CD4-positive, alpha-beta T cell (primary cell): ENCODE measurements at regions not wholly inside any gene's neighbourhood (a gene's known extent, or its start where the extent isn't known, plus 50 kb on each side); places are given as distances from the start of the nearest gene placed in this dataset.

ENCODE experiments used
- ATAC-seq: fragments of 200-7000 bp; cut with Tn5 transposase; one replicate; pipeline ENCODE4 v1.10.0; 2022; ENCODE audit warnings: mild to moderate bottlenecking; ENCODE audit not compliant: poor library complexity
- CTCF ChIA-PET: fragments of 350-600 bp; sonication (Branson Sonifier 250); formaldehyde crosslinking; loops from one replicate; lab custom pipeline; 2021; ENCODE audit warnings: antibody characterized with exemption, inconsistent platforms; lab: Charles Lee
- POLR2A ChIA-PET: fragments of 350-600 bp; sonication (Branson Sonifier 250); formaldehyde crosslinking; loops from one replicate; lab custom pipeline; 2021; ENCODE audit warnings: antibody characterized with exemption, inconsistent platforms; lab: Charles Lee
- DNase-seq, 14 experiments: peaks; one replicate each; pipeline ENCODE4 v3.0.0-alpha.2; 2013 to 2020; ENCODE audit warnings: mixed read lengths in 2 of 14
- H3K27ac ChIP-seq, 2 donors: one replicate each; pipeline versions ENCODE4 v1.5.1 to v1.7.0; 2013; ENCODE audit warnings: low read length in 2 of 2, low read depth in 1 of 2, mild to moderate bottlenecking in 1 of 2
- H3K27me3 ChIP-seq, 2 experiments: 1 replicate in 1 of 2; 2 replicates in 1 of 2; pipeline versions ENCODE4 v1.6.1 to v1.7.0; 2013; ENCODE audit warnings: low read length in 2 of 2, control low read depth in 1 of 2, mild to moderate bottlenecking in 1 of 2, moderate library complexity in 1 of 2; ENCODE audit not compliant: insufficient read depth in 2 of 2, control insufficient read depth in 1 of 2
- H3K36me3 ChIP-seq: one replicate; pipeline ENCODE4 v1.6.1; 2013; ENCODE audit warnings: low read length, control low read depth; ENCODE audit not compliant: insufficient read depth
- H3K4me1 ChIP-seq: one replicate; pipeline ENCODE4 v1.6.1; 2013; ENCODE audit warnings: low read length, control low read depth; ENCODE audit not compliant: insufficient read depth
- H3K4me3 ChIP-seq: one replicate; pipeline ENCODE4 v1.5.1; 2013; ENCODE audit warnings: mild to moderate bottlenecking, low read length, moderate library complexity
- H3K9me3 ChIP-seq, 2 experiments: 1 replicate in 1 of 2; 2 replicates in 1 of 2; pipeline versions ENCODE4 v1.6.1 to v1.7.0; 2013; ENCODE audit warnings: low read length in 2 of 2, mild to moderate bottlenecking in 2 of 2, control low read depth in 1 of 2, moderate library complexity in 1 of 2; ENCODE audit not compliant: control insufficient read depth in 1 of 2, insufficient read depth in 1 of 2
- H3K27ac Mint-ChIP-seq: one replicate; pipeline ENCODE4 v1.8.0; 2020; ENCODE audit warnings: mixed read lengths
- H3K27me3 Mint-ChIP-seq: one replicate; pipeline ENCODE4 v1.8.0; 2021; ENCODE audit warnings: mixed read lengths
- H3K36me3 Mint-ChIP-seq: one replicate; pipeline ENCODE4 v1.8.0; 2021; ENCODE audit warnings: low read depth, mixed read lengths
- H3K4me1 Mint-ChIP-seq: one replicate; pipeline ENCODE4 v1.8.0; 2021; ENCODE audit warnings: low read depth, mixed read lengths
- H3K4me3 Mint-ChIP-seq: one replicate; pipeline ENCODE4 v1.8.0; 2020; ENCODE audit warnings: mild to moderate bottlenecking, mixed read lengths
- H3K9me3 Mint-ChIP-seq: one replicate; pipeline ENCODE4 v1.8.0; 2020; ENCODE audit warnings: mixed read lengths
- CTCF ChIP-seq: fragments of 200-600 bp; IDR thresholded peaks from one replicate; pipeline ENCODE4 v1.8.0; 2022; ENCODE audit warnings: antibody characterized with exemption, mild to moderate bottlenecking
- intact Hi-C, 2 experiments: fragments of 100-400 bp; cut with DNase I in 1 of 2; cut with micrococcal nuclease in 1 of 2; formaldehyde crosslinking; loops; one replicate each; pipeline versions ENCODE4 v1.15.1 to v1.9.0; 2023 to 2025; cut with DNase I, micrococcal nuclease

GRCh38 chr1:200282497-200283122, 127.2 kb downstream of the ZNF281 start:
- no peaks in the 10 kb centered on the region for H3K4me1 Mint-ChIP-seq
- H3K4me1 ChIP-seq: no peaks in the 10 kb centered on the region
- H3K27ac Mint-ChIP-seq: no peak overlapping the region
- H3K9me3 ChIP-seq: no peaks in the 10 kb centered on the region
- no peak for TF ChIP-seq CTCF
- no peaks in the 10 kb centered on the region for H3K36me3 ChIP-seq
- no peaks in the 10 kb centered on the region for H3K27me3 ChIP-seq
- intact Hi-C loops: loop anchor here in 1 of 2 experiments (5.0 kb wide), 1 partner anchor 225 kb away; no protein-coding TSS in a partner anchor
- H3K27ac ChIP-seq: no peak overlapping the region
- ATAC-seq: no peak
- no peak overlapping the region for H3K4me3 Mint-ChIP-seq
- CTCF ChIA-PET: no interaction called here
- POLR2A ChIA-PET: no interaction called here
- no peak for DNase-seq
- H3K36me3 Mint-ChIP-seq: no peaks in the 10 kb centered on the region
- H3K27me3 Mint-ChIP-seq: peaks cover 5% of the 10 kb centered on the region
- no peak overlapping the region for H3K4me3 ChIP-seq
- H3K9me3 Mint-ChIP-seq: no peaks in the 10 kb centered on the region

GRCh38 chr1:200281201-200281835, 128.5 kb downstream of the ZNF281 start:
- TF ChIP-seq CTCF: no peak
- H3K4me3 ChIP-seq: no peak overlapping the region
- Mint-ChIP-seq H3K27ac (no peak overlapping the region), H3K4me3 (no peak overlapping the region), H3K4me1 (no peaks in the 10 kb centered on the region), H3K9me3 (no peaks in the 10 kb centered on the region), H3K36me3 (no peaks in the 10 kb centered on the region), H3K27me3 (peaks cover 5% of the 10 kb centered on the region)
- no peaks in the 10 kb centered on the region for H3K9me3 ChIP-seq
- H3K36me3 ChIP-seq: no peaks in the 10 kb centered on the region
- H3K27me3 ChIP-seq: no peaks in the 10 kb centered on the region
- ChIA-PET POLR2A (no interaction called here), CTCF (no interaction called here)
- ATAC-seq: no peak
- DNase-seq: no peak
- H3K4me1 ChIP-seq: no peaks in the 10 kb centered on the region
- no peak overlapping the region for H3K27ac ChIP-seq
- intact Hi-C loops: loop anchor here in 1 of 2 experiments (2.0 to 5.0 kb wide), 2 partner anchors 207 to 226 kb away; no protein-coding TSS in a partner anchor

- POLR2A ChIA-PET: no interaction called here
These were observed 129.9 kb downstream of the ZNF281 start for GRCh38 chr1:200279810-200280411.

More at GRCh38 chr1:200279810-200280411, 129.9 kb downstream of the ZNF281 start:
- Mint-ChIP-seq H3K27me3 (peaks cover 5% of the 10 kb centered on the region), H3K9me3 (no peaks in the 10 kb centered on the region), H3K36me3 (no peaks in the 10 kb centered on the region), H3K4me1 (no peaks in the 10 kb centered on the region), H3K27ac (no peak overlapping the region), H3K4me3 (no peak overlapping the region)
- H3K9me3 ChIP-seq: no peaks in the 10 kb centered on the region
- no peaks in the 10 kb centered on the region for H3K4me1 ChIP-seq
- no peak overlapping the region for H3K4me3 ChIP-seq
- no peak overlapping the region for H3K27ac ChIP-seq
- ATAC-seq: no peak
- TF ChIP-seq CTCF: peak; percentile 67
- peak in 8 of 14 experiments; percentile 5 to 55 (median 27) for DNase-seq
- no peaks in the 10 kb centered on the region for H3K27me3 ChIP-seq
- H3K36me3 ChIP-seq: no peaks in the 10 kb centered on the region
- CTCF ChIA-PET: interaction anchor here (1.0 to 1.3 kb wide), 3 partner anchors 16 to 126 kb away, joined by 3 read pairs; no protein-coding TSS in a partner anchor
- intact Hi-C loops: loop anchor here (1.0 to 5.0 kb wide), 3 partner anchors 208 to 227 kb away; no protein-coding TSS in a partner anchor
